Astrocyte (in vitro differentiated cells and primary cell): ENCODE measurements at regions not wholly inside any gene's neighbourhood (a gene's known extent, or its start where the extent isn't known, plus 50 kb on each side); places are given as distances from the start of the nearest gene placed in this dataset.

Experiments used
- CTCF ChIP-seq: IDR thresholded peaks from 2 replicates; pipeline ENCODE4 v1.5.1; 2011; ENCODE audit warnings: low read depth, mild to moderate bottlenecking, inconsistent platforms, low read length, moderate library complexity; ENCODE audit not compliant: insufficient read depth
- EZH2 ChIP-seq: IDR thresholded peaks from 2 replicates; pipeline ENCODE4 v1.6.1; 2012; ENCODE audit warnings: mild to moderate bottlenecking, low read length, inconsistent platforms; ENCODE audit not compliant: insufficient read depth

- TF ChIP-seq CTCF (no peak), EZH2 (no peak)
Observed at GRCh38 chr6:72547020-72547419, 74.8 kb upstream of the KCNQ5 start.
